ENCODE measurements at regions not wholly inside any gene's neighbourhood (a gene's known extent, or its start where the extent isn't known, plus 50 kb on each side); places are given as distances from the start of the nearest gene placed in this dataset.
A peak's percentile ranks its signal among the peaks of the same experiment; 100 is the strongest.

DNA sequence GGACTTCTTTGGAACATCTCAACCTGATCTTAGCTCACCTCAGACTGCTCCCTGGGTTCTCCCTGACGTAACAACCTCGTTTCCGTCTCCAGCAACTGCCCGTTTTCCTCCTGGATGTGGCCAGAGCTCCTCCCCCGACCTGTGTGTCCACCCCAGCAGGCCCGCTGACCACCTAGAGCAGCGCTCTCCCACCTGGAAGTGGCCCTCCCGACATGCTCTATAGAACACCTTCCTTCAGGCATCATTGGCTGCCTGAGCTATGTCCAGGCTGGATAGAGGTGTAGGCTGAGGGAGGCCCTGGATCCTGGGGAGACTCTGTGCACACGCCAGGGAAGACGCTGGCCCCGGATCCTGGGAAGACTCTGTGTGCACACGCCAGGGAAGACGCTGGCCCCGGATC is 81.3 kb downstream of the TEX29 start:
- Histone ChIP-seq H3K79me2 (ENCODE audit: low read depth) (no peaks in the 10 kb centered on the region), H3K27ac (no peak overlapping the region), H3K27me3 (no peaks in the 10 kb centered on the region), H3K4me3 (no peak overlapping the region), H3K9me3 (ENCODE audit: low read depth) (no peaks in the 10 kb centered on the region), H3K4me1 (no peaks in the 10 kb centered on the region), H2AFZ (replicated peaks) (no peak overlapping the region), H3K9ac (no peak overlapping the region), H4K20me1 (ENCODE audit: low read depth) (no peaks in the 10 kb centered on the region), H3K36me3 (no peaks in the 10 kb centered on the region), H3K4me2 (no peak overlapping the region), H3F3A (ENCODE audit: low read depth) (no peaks in the 10 kb centered on the region)
- peaks cover 2% of the 10 kb centered on the region for H3K4me1 Mint-ChIP-seq
- TF ChIP-seq EZH2 (IDR thresholded peaks at IDR 0.05) (no peak), EZH2phosphoT487 (IDR thresholded peaks at IDR 0.05) (no peak)
- TF ChIP-seq, protein P1, sequence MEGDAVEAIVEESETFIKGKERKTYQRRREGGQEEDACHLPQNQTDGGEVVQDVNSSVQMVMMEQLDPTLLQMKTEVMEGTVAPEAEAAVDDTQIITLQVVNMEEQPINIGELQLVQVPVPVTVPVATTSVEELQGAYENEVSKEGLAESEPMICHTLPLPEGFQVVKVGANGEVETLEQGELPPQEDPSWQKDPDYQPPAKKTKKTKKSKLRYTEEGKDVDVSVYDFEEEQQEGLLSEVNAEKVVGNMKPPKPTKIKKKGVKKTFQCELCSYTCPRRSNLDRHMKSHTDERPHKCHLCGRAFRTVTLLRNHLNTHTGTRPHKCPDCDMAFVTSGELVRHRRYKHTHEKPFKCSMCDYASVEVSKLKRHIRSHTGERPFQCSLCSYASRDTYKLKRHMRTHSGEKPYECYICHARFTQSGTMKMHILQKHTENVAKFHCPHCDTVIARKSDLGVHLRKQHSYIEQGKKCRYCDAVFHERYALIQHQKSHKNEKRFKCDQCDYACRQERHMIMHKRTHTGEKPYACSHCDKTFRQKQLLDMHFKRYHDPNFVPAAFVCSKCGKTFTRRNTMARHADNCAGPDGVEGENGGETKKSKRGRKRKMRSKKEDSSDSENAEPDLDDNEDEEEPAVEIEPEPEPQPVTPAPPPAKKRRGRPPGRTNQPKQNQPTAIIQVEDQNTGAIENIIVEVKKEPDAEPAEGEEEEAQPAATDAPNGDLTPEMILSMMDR (IDR thresholded peaks at IDR 0.05): no peak
- no peak overlapping the region for H3K4me3 Mint-ChIP-seq
- H3K27me3 Mint-ChIP-seq (ENCODE audit: insufficient read depth, low read depth): peaks cover 5% of the 10 kb centered on the region
- no peak overlapping the region for H3K27ac Mint-ChIP-seq
- no peak for DNase-seq (ENCODE audit: low spot score)
- no peaks in the 10 kb centered on the region for H3K36me3 Mint-ChIP-seq
- H3K9me3 Mint-ChIP-seq: peaks cover 2% of the 10 kb centered on the region

DNA sequence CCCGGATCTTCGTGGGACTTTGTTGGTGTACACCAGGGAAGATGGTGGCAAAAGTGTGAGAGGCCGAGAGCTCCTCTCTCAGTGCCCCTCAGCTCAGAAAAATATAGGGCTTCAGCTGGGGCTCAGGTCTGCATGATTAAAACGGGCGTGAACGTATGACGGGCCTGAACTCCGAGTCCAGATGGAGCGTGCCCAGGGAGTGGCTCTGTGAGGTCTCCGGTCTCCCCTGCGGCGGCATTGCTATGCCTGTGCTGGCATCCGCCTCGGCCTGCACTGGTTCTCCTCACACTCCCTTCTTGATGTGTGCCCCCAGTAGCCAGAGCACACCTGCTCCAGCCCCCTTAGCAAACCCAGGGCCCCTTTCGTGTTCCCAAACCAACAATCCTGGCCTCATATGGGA is 82.0 kb downstream of the TEX29 start:
- H3K9me3 ChIP-seq (ENCODE audit: low read depth): no peaks in the 10 kb centered on the region
- TF ChIP-seq, protein P1 (IDR thresholded peaks at IDR 0.05): no peak
- TF ChIP-seq EZH2 (IDR thresholded peaks at IDR 0.05) (no peak), EZH2phosphoT487 (IDR thresholded peaks at IDR 0.05) (no peak)
- Mint-ChIP-seq H3K4me3 (no peak overlapping the region), H3K4me1 (peaks cover 1% of the 10 kb centered on the region), H3K27me3 (ENCODE audit: insufficient read depth, low read depth) (peaks cover 5% of the 10 kb centered on the region), H3K36me3 (no peaks in the 10 kb centered on the region), H3K9me3 (peaks cover 2% of the 10 kb centered on the region), H3K27ac (no peak overlapping the region)
- no peak overlapping the region for H3K9ac ChIP-seq
- H4K20me1 ChIP-seq (ENCODE audit: low read depth): no peaks in the 10 kb centered on the region
- no peaks in the 10 kb centered on the region for H3K36me3 ChIP-seq
- no peaks in the 10 kb centered on the region for H3K27me3 ChIP-seq
- no peak overlapping the region for H2AFZ ChIP-seq (replicated peaks)
- no peak for DNase-seq (ENCODE audit: low spot score)
- H3K4me3 ChIP-seq: no peak overlapping the region
- no peaks in the 10 kb centered on the region for H3K79me2 ChIP-seq (ENCODE audit: low read depth)
- H3K4me2 ChIP-seq: no peak overlapping the region
- H3K27ac ChIP-seq: no peak overlapping the region
- no peaks in the 10 kb centered on the region for H3K4me1 ChIP-seq
- H3F3A ChIP-seq (ENCODE audit: low read depth): no peaks in the 10 kb centered on the region

DNA sequence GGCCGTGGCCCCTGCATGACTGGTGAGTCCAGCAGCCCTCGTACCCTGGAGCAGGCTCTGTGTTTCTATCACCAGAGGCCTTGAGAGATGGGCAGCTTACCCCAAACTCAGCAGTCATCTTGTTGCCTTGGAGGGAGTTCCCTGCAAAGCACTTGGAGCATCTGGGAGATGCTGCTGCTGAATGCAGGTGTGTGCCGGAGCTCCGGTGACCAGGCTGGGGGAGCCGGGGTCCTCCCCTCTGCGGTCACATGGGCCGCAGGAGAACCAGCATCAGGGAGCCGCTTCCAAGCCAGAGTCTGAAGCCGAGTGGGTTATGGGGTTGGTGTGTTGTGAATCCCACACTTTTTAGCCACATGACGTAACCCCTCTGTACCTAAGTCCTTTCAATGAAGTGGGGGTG is 82.8 kb downstream of the TEX29 start:
- no peak overlapping the region for H3K4me2 ChIP-seq
- H3F3A ChIP-seq (ENCODE audit: low read depth): no peaks in the 10 kb centered on the region
- Mint-ChIP-seq H3K27me3 (ENCODE audit: insufficient read depth, low read depth) (peaks cover 4% of the 10 kb centered on the region), H3K36me3 (no peaks in the 10 kb centered on the region), H3K4me1 (no peaks in the 10 kb centered on the region), H3K4me3 (no peak overlapping the region), H3K9me3 (peaks cover 3% of the 10 kb centered on the region), H3K27ac (peak overlapping the region; percentile 67)
- H2AFZ ChIP-seq (replicated peaks): no peak overlapping the region
- DNase-seq (ENCODE audit: low spot score): no peak
- H3K27ac ChIP-seq: no peak overlapping the region
- H3K4me3 ChIP-seq: no peak overlapping the region
- TF ChIP-seq EZH2 (IDR thresholded peaks at IDR 0.05) (no peak), EZH2phosphoT487 (IDR thresholded peaks at IDR 0.05) (no peak)
- TF ChIP-seq, protein P1 (IDR thresholded peaks at IDR 0.05): no peak
- H3K36me3 ChIP-seq: no peaks in the 10 kb centered on the region
- no peaks in the 10 kb centered on the region for H3K79me2 ChIP-seq (ENCODE audit: low read depth)
- H3K9ac ChIP-seq: no peak overlapping the region
- H3K9me3 ChIP-seq (ENCODE audit: low read depth): no peaks in the 10 kb centered on the region
- H4K20me1 ChIP-seq (ENCODE audit: low read depth): no peaks in the 10 kb centered on the region
- H3K27me3 ChIP-seq: no peaks in the 10 kb centered on the region
- no peaks in the 10 kb centered on the region for H3K4me1 ChIP-seq
